Spinal cord (tissue), 9 donors: ENCODE measurements at regions not wholly inside any gene's neighbourhood (a gene's known extent, or its start where the extent isn't known, plus 50 kb on each side); places are given as distances from the start of the nearest gene placed in this dataset.

Source experiments
- DNase-seq, 6 donors: peaks; one replicate each; pipeline versions ENCODE4 v3.0.0 to v3.0.0-alpha.2; 2013 to 2015; ENCODE audit warnings: low spot score in 6 of 6, low read depth in 4 of 6
- H3K27ac ChIP-seq: one replicate; pipeline ENCODE4 v1.5.1; 2013; ENCODE audit warnings: low read depth, low read length, control low read depth
- H3K27me3 ChIP-seq: one replicate; pipeline ENCODE4 v1.6.1; 2013; ENCODE audit warnings: low read length; ENCODE audit not compliant: control insufficient read depth, insufficient read depth
- H3K36me3 ChIP-seq: one replicate; pipeline ENCODE4 v1.6.1; 2013; ENCODE audit warnings: low read length; ENCODE audit not compliant: control insufficient read depth, insufficient read depth
- H3K4me1 ChIP-seq: one replicate; pipeline ENCODE4 v1.6.1; 2013; ENCODE audit warnings: low read length; ENCODE audit not compliant: control insufficient read depth, insufficient read depth
- H3K4me3 ChIP-seq: one replicate; pipeline ENCODE4 v1.5.1; 2013; ENCODE audit warnings: low read depth, low read length, control low read depth
- H3K9me3 ChIP-seq: one replicate; pipeline ENCODE4 v1.6.1; 2013; ENCODE audit warnings: low read length; ENCODE audit not compliant: control insufficient read depth, insufficient read depth
- WGBS: methylation state at CpG from one replicate; pipeline ENCODE4 v1.1.5; 2013; ENCODE audit warnings: missing lambda C conversion rate; ENCODE audit not compliant: insufficient coverage; 5-methylcytosine and 5-hydroxymethylcytosine counted together
- donor health status: healthy.

DNA sequence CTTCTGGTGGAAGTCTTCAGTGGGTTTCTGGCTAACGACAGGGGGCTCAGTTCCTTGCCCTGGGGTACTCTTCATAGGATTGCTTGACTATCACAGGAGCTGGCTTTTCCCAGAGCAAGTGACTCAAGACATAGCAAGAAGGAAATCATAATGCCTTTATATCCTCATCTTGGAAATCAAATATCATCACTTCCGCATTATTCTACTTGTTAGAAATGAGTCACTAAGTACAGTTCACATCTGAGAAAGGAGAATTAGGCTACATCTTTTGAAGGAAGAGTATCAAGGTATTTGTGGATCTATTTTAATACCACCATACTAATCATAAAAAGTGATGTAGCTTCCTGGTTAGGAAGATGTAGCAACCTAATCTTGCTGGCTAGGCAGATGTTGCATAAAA, 148.2 kb upstream of the RAI14 start:
- DNase-seq: no peak
- Histone ChIP-seq H3K27me3 (no peaks in the 10 kb centered on the region), H3K27ac (no peak overlapping the region), H3K4me1 (peaks cover 7% of the 10 kb centered on the region), H3K36me3 (no peaks in the 10 kb centered on the region), H3K9me3 (peaks cover 3% of the 10 kb centered on the region), H3K4me3 (no peak overlapping the region)
- no CpG with 5 or more reads among the region's 2 CpGs for WGBS

DNA sequence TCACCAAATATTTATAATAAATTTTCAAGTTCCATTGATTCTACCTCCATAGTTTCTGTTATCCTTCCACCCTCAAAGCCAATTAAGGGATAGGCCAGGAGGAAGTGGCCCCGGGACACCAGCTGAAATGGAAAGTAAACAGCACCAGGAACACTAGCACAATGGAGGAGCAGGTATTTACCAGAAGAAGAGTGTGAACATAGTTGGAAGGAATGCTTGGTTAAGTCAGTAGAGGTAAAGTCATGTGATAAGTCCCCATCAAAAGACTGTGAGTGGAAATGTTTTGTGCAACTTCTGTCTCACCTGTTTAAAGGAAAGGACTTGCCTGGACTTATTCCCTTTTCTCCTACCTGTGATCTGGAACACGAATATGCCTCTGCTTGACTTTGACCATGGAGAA, 146.7 kb upstream of the RAI14 start:
- Histone ChIP-seq H3K9me3 (peaks cover 3% of the 10 kb centered on the region), H3K4me3 (no peak overlapping the region), H3K27ac (no peak overlapping the region), H3K36me3 (no peaks in the 10 kb centered on the region), H3K4me1 (no peaks in the 10 kb centered on the region), H3K27me3 (no peaks in the 10 kb centered on the region)
- WGBS: 100% methylated on average over 1 of the region's 2 CpGs
- DNase-seq: no peak

DNA sequence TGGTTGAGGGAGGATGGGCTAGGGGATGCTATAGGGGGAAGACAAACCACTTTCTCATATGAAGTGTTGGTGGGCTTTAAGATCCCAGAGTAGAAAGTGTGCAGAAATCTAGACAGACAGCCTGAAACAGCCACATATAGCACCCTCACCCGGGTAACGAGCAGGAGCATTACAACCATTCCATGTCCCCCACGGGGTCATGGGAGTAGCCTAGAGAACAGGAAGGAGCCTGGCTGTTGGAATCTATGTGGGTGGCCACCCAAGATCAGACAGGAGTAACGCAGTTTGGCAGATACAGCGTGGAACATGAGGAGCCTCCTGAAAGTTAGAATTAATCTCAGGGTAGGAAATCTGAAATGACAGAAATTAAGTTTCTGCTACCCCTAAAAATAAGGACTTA, 146.1 kb upstream of the RAI14 start:
- peak in 1 of 6 donors; percentile 45 for DNase-seq
- no peaks in the 10 kb centered on the region for H3K4me1 ChIP-seq
- H3K9me3 ChIP-seq: peaks cover 3% of the 10 kb centered on the region
- no peak overlapping the region for H3K4me3 ChIP-seq
- 60% methylated on average over 1 of the region's 5 CpGs for WGBS
- H3K36me3 ChIP-seq: no peaks in the 10 kb centered on the region
- no peak overlapping the region for H3K27ac ChIP-seq
- H3K27me3 ChIP-seq: no peaks in the 10 kb centered on the region

DNA sequence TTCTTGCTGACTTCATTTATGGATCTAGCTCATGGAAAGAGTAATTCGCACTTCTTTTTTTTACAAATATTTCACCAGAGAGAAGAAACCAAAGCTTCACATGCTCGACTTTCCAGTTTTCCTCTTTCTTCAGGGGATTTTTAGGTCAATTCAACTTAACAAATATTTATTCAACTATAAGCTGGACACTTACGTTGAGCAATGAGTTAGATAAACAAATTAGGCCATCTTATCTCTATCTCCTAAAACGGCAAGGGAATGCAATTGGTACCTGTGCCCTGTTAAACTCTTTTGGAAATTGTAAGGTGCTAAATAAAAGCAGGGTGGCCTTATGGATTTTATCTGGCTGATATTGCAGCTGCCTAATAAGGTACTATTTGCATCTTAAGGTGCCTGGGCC, 145.1 kb upstream of the RAI14 start:
- Histone ChIP-seq H3K36me3 (no peaks in the 10 kb centered on the region), H3K27ac (no peak overlapping the region), H3K4me1 (no peaks in the 10 kb centered on the region), H3K27me3 (no peaks in the 10 kb centered on the region), H3K4me3 (no peak overlapping the region), H3K9me3 (peaks cover 3% of the 10 kb centered on the region)
- DNase-seq: no peak
- no CpG with 5 or more reads among the region's 4 CpGs for WGBS

DNA sequence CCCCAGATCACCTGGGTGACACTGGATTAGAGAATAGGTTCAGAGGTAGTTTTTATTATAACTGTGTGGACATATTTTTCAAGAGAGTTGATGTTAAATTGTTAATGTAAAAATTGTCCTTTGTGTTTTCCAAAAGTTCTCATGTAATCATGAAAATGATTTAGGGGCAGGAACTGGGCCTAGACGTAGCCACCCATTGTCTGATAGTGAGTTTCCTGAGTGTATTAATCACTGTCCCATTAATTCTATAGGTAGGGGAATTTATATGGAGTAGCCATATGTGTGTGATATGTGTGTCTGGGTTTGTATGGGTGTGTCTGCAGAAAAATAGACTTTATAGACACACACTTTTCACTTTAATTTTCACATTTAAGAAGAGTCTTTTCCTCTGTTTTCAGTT, 144.6 kb upstream of the RAI14 start:
- H3K4me1 ChIP-seq: no peaks in the 10 kb centered on the region
- no peak overlapping the region for H3K4me3 ChIP-seq
- no peak for DNase-seq
- no peak overlapping the region for H3K27ac ChIP-seq
- no peaks in the 10 kb centered on the region for H3K27me3 ChIP-seq
- H3K9me3 ChIP-seq: peaks cover 3% of the 10 kb centered on the region
- WGBS: 83% methylated on average over 1 of the region's 1 CpG
- no peaks in the 10 kb centered on the region for H3K36me3 ChIP-seq

DNA sequence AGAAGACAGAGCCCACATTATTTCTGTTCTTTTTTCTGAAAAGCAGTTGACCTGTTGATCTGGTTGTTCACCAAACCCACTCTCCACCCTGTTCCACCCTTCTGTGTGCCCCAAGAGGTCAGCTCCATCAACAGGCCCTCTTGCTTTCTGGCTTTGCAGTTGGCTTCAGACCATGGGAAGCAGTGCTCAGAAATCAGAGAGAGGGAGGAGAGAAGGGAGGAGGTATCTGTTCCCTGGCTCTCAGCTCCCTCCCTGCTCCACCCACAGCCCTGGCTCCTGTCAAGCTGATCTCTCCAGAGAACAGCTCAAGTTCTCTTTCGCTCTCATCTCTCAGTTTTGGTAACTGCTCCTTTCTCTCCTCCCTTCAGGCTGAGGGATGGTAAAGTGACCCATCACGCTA, 144.2 kb upstream of the RAI14 start:
- Histone ChIP-seq H3K4me1 (no peaks in the 10 kb centered on the region), H3K9me3 (peaks cover 3% of the 10 kb centered on the region), H3K36me3 (no peaks in the 10 kb centered on the region), H3K4me3 (no peak overlapping the region), H3K27ac (no peak overlapping the region), H3K27me3 (no peaks in the 10 kb centered on the region)
- 63% methylated on average over 2 of the region's 2 CpGs for WGBS
- DNase-seq: peak in 1 of 6 donors; percentile 56

DNA sequence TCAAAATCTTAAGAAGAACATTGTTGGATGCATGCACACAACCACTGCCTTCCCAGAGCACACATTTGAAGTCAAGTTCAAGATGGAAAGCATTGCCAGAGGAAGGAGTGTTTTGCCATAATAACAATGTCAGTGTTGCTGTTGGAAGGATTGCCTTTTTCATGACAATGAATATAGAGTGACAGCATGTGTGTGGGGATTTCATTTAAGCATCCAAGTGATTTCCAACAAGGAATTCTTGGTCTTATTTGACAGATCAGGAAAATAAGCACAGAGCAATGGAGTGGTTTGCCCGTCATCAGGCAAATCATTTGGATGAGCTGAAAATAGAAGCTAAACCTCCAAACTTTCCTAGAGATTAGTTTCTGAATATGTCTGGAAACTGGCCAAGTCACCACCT, 140.0 kb upstream of the RAI14 start:
- Histone ChIP-seq H3K9me3 (no peaks in the 10 kb centered on the region), H3K27ac (no peak overlapping the region), H3K27me3 (no peaks in the 10 kb centered on the region), H3K36me3 (no peaks in the 10 kb centered on the region), H3K4me3 (no peak overlapping the region), H3K4me1 (no peaks in the 10 kb centered on the region)
- DNase-seq: no peak
- no CpG with 5 or more reads among the region's 1 CpG for WGBS

DNA sequence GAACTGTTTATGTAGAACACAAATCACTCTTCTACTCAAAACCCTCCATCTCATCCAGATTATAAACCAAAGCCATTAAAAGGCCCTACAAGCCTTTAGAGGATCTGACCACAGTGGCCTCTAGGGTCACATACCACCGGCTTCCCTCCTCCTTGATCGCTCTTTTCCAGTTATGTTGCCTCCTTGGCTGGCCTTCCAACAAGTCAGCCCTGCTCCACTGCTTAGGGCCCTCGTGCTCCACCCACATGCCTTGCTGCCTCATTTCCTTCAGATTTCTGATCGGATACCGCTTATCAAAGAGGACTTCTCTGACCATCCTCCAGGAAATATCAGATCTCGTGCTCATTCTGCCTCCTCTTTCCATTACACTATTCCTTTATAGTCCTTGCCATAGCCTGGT, 139.4 kb upstream of the RAI14 start:
- WGBS: 93% methylated on average over 6 of the region's 6 CpGs
- no peak for DNase-seq
- no peaks in the 10 kb centered on the region for H3K9me3 ChIP-seq
- H3K36me3 ChIP-seq: no peaks in the 10 kb centered on the region
- H3K4me3 ChIP-seq: no peak overlapping the region
- no peaks in the 10 kb centered on the region for H3K27me3 ChIP-seq
- no peak overlapping the region for H3K27ac ChIP-seq
- no peaks in the 10 kb centered on the region for H3K4me1 ChIP-seq

DNA sequence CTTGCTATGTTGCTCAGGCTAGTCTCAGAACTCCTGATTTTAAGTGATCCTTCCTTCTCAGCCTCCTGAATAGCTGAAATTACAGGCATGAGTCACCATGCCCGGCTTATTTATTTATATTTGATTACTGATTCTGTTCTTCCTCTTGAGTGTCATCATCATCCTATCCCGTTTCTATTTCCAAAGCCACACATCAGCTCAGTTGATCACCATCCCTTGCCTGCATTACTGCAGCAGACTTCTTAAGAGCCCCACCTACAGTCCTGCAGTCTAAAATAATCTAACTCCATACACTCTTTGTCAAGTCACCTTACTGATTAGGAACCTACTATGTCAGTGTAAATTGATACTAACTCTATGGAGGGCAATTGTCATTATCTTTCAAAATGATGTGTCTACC, 138.9 kb upstream of the RAI14 start:
- no peaks in the 10 kb centered on the region for H3K27me3 ChIP-seq
- H3K36me3 ChIP-seq: no peaks in the 10 kb centered on the region
- H3K4me3 ChIP-seq: no peak overlapping the region
- no peaks in the 10 kb centered on the region for H3K4me1 ChIP-seq
- no peaks in the 10 kb centered on the region for H3K9me3 ChIP-seq
- WGBS: 80% methylated on average over 1 of the region's 2 CpGs
- DNase-seq: no peak
- H3K27ac ChIP-seq: no peak overlapping the region

DNA sequence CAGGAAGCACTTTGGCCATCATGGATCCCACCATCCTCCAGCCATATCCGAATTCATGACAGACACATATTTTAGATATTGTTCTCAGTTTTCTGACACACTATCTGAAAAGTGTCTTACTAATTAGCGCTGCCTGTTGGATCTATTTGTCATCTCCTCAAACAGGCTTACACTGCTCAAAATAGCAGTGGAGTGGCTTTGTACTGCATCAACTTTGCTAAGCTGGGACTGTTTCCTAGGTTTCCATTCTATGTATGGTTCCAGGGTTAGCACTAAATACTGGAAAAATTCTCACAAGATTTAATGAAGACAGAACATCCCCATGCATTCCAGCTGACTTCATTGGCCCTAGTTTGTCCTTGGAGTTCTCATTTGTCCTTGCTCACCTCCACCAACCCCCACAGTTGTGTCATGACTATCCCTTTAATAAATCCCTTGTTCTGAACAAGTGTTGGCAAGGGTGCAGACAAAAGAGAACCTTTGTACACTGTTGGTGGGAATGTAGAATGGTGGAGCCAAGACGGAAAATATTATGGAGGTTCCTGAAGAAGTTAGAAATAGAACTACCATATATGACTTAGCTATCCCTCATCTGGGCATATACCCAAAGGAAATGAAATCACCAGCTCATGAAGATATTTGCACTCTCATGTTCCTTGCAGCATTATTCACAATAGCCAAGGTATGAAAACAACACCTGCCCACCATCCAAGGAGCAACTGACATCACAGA, 136.5 kb upstream of the RAI14 start:
- Histone ChIP-seq H3K9me3 (no peaks in the 10 kb centered on the region), H3K27me3 (no peaks in the 10 kb centered on the region), H3K36me3 (no peaks in the 10 kb centered on the region), H3K4me3 (no peak overlapping the region), H3K27ac (no peak overlapping the region), H3K4me1 (no peaks in the 10 kb centered on the region)
- no peak for DNase-seq
- WGBS: 100% methylated on average over 1 of the region's 3 CpGs
